OCI-LY1 (cell line): ENCODE measurements at regions not wholly inside any gene's neighbourhood (a gene's known extent, or its start where the extent isn't known, plus 50 kb on each side); places are given as distances from the start of the nearest gene placed in this dataset.

Source experiments
- H2AFZ ChIP-seq: fragments of 200-600 bp; sonication (generic), shearing (Covaris generic); 2 replicates; pipeline ENCODE4 v1.6.0; 2014; ENCODE audit warnings: antibody characterized with exemption, mild to moderate bottlenecking, low read length
- H3F3A ChIP-seq: fragments of 200-600 bp; sonication (generic), shearing (Covaris generic); 2 replicates; pipeline ENCODE4 v1.6.0; 2014; ENCODE audit warnings: mild to moderate bottlenecking, antibody characterized with exemption, low read length, moderate library complexity; ENCODE audit not compliant: insufficient read depth
- H3K27ac ChIP-seq: fragments of 200-600 bp; sonication (generic); 2 replicates; pipeline ENCODE4 v1.5.1; 2014; ENCODE audit warnings: low read length, mixed run types, mild to moderate bottlenecking, low read depth; ENCODE audit not compliant: poor library complexity, severe bottlenecking
- H3K27me3 ChIP-seq: fragments of 200-600 bp; sonication (generic); 2 replicates; pipeline ENCODE4 v1.6.0; 2014; ENCODE audit warnings: antibody characterized with exemption, mild to moderate bottlenecking, low read length, moderate library complexity; ENCODE audit not compliant: insufficient read depth
- H3K36me3 ChIP-seq: fragments of 200-600 bp; sonication (generic); 2 replicates; pipeline ENCODE4 v1.6.1; 2014; ENCODE audit warnings: mild to moderate bottlenecking, antibody characterized with exemption, low read length, moderate library complexity, mixed read lengths; ENCODE audit not compliant: insufficient read depth
- H3K4me1 ChIP-seq: fragments of 200-600 bp; sonication (generic); 2 replicates; pipeline ENCODE4 v1.5.1; 2014; ENCODE audit warnings: mild to moderate bottlenecking, low read length, moderate library complexity; ENCODE audit not compliant: insufficient read depth, severe bottlenecking
- H3K4me2 ChIP-seq: fragments of 200-600 bp; sonication (generic), shearing (Covaris generic); 2 replicates; pipeline ENCODE4 v1.6.1; 2014; ENCODE audit warnings: low read length
- H3K4me3 ChIP-seq: fragments of 200-600 bp; sonication (generic); 2 replicates; pipeline ENCODE4 v1.5.1; 2014; ENCODE audit warnings: low read length, low read depth, mild to moderate bottlenecking, mixed read lengths; ENCODE audit not compliant: poor library complexity, severe bottlenecking
- H3K79me2 ChIP-seq: fragments of 200-600 bp; shearing (Covaris generic); 2 replicates; pipeline ENCODE4 v1.6.1; 2016; ENCODE audit warnings: mixed run types, low read length, mixed read lengths; ENCODE audit not compliant: insufficient read depth
- H3K9ac ChIP-seq: fragments of 200-600 bp; sonication (generic), shearing (Covaris generic); 2 replicates; pipeline ENCODE4 v1.6.1; 2014; ENCODE audit warnings: mild to moderate bottlenecking, low read length, mixed read lengths
- H3K9me2 ChIP-seq: fragments of 200-600 bp; sonication (generic), shearing (Covaris generic); 2 replicates; pipeline ENCODE4 v1.6.1; 2014; ENCODE audit warnings: low read depth, mild to moderate bottlenecking, low read length, mixed read lengths
- H3K9me3 ChIP-seq: fragments of 200-600 bp; shearing (Covaris generic); 2 replicates; pipeline ENCODE4 v1.6.1; 2014; ENCODE audit warnings: low read length, mixed read lengths
- H4K20me1 ChIP-seq: fragments of 200-600 bp; sonication (generic), shearing (Covaris generic); 2 replicates; pipeline ENCODE4 v1.6.0; 2016; ENCODE audit warnings: mild to moderate bottlenecking, low read length; ENCODE audit not compliant: insufficient read depth
- CTCF ChIP-seq: fragments of 200-600 bp; sonication (generic), shearing (Covaris generic); IDR thresholded peaks from 2 replicates; pipeline ENCODE4 v1.5.1; 2017; ENCODE audit warnings: mild to moderate bottlenecking, antibody characterized with exemption, low read length, moderate library complexity, mixed read lengths
- EZH2 ChIP-seq: fragments of 200-600 bp; sonication (generic), shearing (Covaris generic); IDR thresholded peaks from 2 replicates; pipeline ENCODE4 v1.8.0; 2017; ENCODE audit warnings: borderline replicate concordance, mixed run types, mild to moderate bottlenecking, antibody characterized with exemption, low read length, moderate library complexity, mixed read lengths

GRCh38 chr6:165807249-165807960 is 144.4 kb upstream of the PDE10A start:
- Histone ChIP-seq H3K9me2 (no peaks in the 10 kb centered on the region), H3K9ac (no peak overlapping the region), H3K27ac (no peak overlapping the region), H3K9me3 (no peaks in the 10 kb centered on the region), H3K36me3 (no peaks in the 10 kb centered on the region), H3K4me3 (no peak overlapping the region), H2AFZ (no peak overlapping the region), H3K4me2 (no peak overlapping the region), H4K20me1 (no peaks in the 10 kb centered on the region), H3K79me2 (no peaks in the 10 kb centered on the region), H3F3A (no peaks in the 10 kb centered on the region), H3K4me1 (no peaks in the 10 kb centered on the region), H3K27me3 (no peaks in the 10 kb centered on the region)
- TF ChIP-seq EZH2 = no peak
- TF ChIP-seq CTCF = no peak

- Histone ChIP-seq H3F3A (no peaks in the 10 kb centered on the region), H2AFZ (no peak overlapping the region), H3K4me2 (no peak overlapping the region), H4K20me1 (no peaks in the 10 kb centered on the region), H3K27me3 (no peaks in the 10 kb centered on the region), H3K27ac (no peak overlapping the region), H3K4me1 (no peaks in the 10 kb centered on the region), H3K9ac (no peak overlapping the region), H3K36me3 (no peaks in the 10 kb centered on the region), H3K4me3 (no peak overlapping the region), H3K9me2 (no peaks in the 10 kb centered on the region), H3K79me2 (no peaks in the 10 kb centered on the region), H3K9me3 (no peaks in the 10 kb centered on the region)
- TF ChIP-seq EZH2 (no peak), CTCF (no peak)
Measured at GRCh38 chr6:165806126-165806810, 143.2 kb upstream of the PDE10A start.

- H3F3A ChIP-seq = no peaks in the 10 kb centered on the region
- no peaks in the 10 kb centered on the region for H3K4me1 ChIP-seq
- H3K9ac ChIP-seq = no peak overlapping the region
- H4K20me1 ChIP-seq = no peaks in the 10 kb centered on the region
- no peak overlapping the region for H3K4me3 ChIP-seq
- no peaks in the 10 kb centered on the region for H3K9me3 ChIP-seq
- no peaks in the 10 kb centered on the region for H3K79me2 ChIP-seq
- no peak overlapping the region for H2AFZ ChIP-seq
- no peak overlapping the region for H3K4me2 ChIP-seq
- TF ChIP-seq CTCF (no peak), EZH2 (no peak)
- no peak overlapping the region for H3K27ac ChIP-seq
- H3K36me3 ChIP-seq = no peaks in the 10 kb centered on the region
- H3K27me3 ChIP-seq = no peaks in the 10 kb centered on the region
- H3K9me2 ChIP-seq = no peaks in the 10 kb centered on the region
Measured at GRCh38 chr6:165805636-165806035, 142.6 kb upstream of the PDE10A start.
